ENCODE measurements at regions not wholly inside any gene's neighbourhood (a gene's known extent, or its start where the extent isn't known, plus 50 kb on each side); places are given as distances from the start of the nearest gene placed in this dataset.

GRCh38 chr10:108582387-108582786 lies 1340.9 kb downstream of the XPNPEP1 start:
- Histone ChIP-seq H3K9me3 (ENCODE audit: control insufficient read depth, insufficient read depth, low read length) (peaks cover 4% of the 10 kb centered on the region; the same call in 1 of the 2 replicates), H3K23ac (ENCODE audit: low read depth, low read length) (no peak overlapping the region), H2BK120ac (ENCODE audit: low read depth, low read length) (no peak overlapping the region), H3K18ac (ENCODE audit: low read depth, low read length) (no peak overlapping the region), H4K8ac (ENCODE audit: low read depth in 2 of 2, low read length in 2 of 2) (no peak overlapping the region), H3K27me3 (ENCODE audit: control insufficient read depth, insufficient read depth, low read length) (no peaks in the 10 kb centered on the region), H3K14ac (replicated peaks; ENCODE audit: low read depth, low read length) (no peak overlapping the region), H3K4me2 (ENCODE audit: low read depth, low read length) (no peak overlapping the region), H3K4me1 (ENCODE audit: control insufficient read depth, insufficient read depth, low read length) (no peaks in the 10 kb centered on the region), H3K27ac (ENCODE audit: insufficient read depth, low read length) (no peak overlapping the region), H3K4ac (ENCODE audit: low read depth, low read length) (no peak overlapping the region), H2AFZ (replicated peaks; ENCODE audit: low read length, poor library complexity) (no peak overlapping the region), H2BK15ac (ENCODE audit: low read depth, low read length) (no peak overlapping the region), H4K5ac (ENCODE audit: low read depth, low read length) (no peak overlapping the region), H2BK20ac (ENCODE audit: low read depth, low read length) (no peak overlapping the region), H3K9me1 (ENCODE audit: insufficient read depth, low read length) (no peaks in the 10 kb centered on the region), H2AK9ac (replicated peaks; ENCODE audit: low read depth, low read length, poor library complexity) (no peak overlapping the region), H3K4me3 (ENCODE audit: insufficient read depth, low read depth, low read length) (no peak overlapping the region), H4K91ac (ENCODE audit: insufficient read depth, low read depth, low read length) (no peak overlapping the region), H3K56ac (ENCODE audit: extremely low read depth, insufficient read depth, low read length) (no peak overlapping the region), H2BK5ac (ENCODE audit: low read depth, low read length, poor library complexity, severe bottlenecking) (no peak overlapping the region), H2AK5ac (ENCODE audit: low read depth, low read length) (no peak overlapping the region), H4K20me1 (ENCODE audit: insufficient read depth, low read length) (no peaks in the 10 kb centered on the region), H3K79me1 (ENCODE audit: low read depth in 1 of 2, low read length in 2 of 2) (no peaks in the 10 kb centered on the region), H3K9ac (ENCODE audit: low read depth, low read length) (no peak overlapping the region), H3K36me3 (ENCODE audit: control insufficient read depth, insufficient read depth, low read length) (no peaks in the 10 kb centered on the region)
- ATAC-seq (ENCODE audit: low read depth) (no peak), DNase-seq (no peak)
- POLR2A ChIA-PET (ENCODE audit: unreplicated experiment), result no interaction called here
- BruUV-seq (replicated peaks), result no TSS peak
- no CpG with 5 or more reads among the region's 3 CpGs for WGBS, 2 experiments (ENCODE audit: extremely low coverage in 2 of 2, insufficient read length in 1 of 2)
- CTCF ChIA-PET, result no interaction called here
- intact Hi-C loops (cut with micrococcal nuclease) (no loop called here), dilution Hi-C loops (cut with HindIII; ENCODE audit: low sequenced_read_pairs, unreplicated experiment) (no loop called here), in situ Hi-C loops (cut with MboI; ENCODE audit: low sequenced_read_pairs) (no loop called here)
- no peak for TF ChIP-seq NFE2L2 (IDR thresholded peaks at IDR 0.05; ENCODE audit: low read depth, low read length)
- no peak for TF ChIP-seq RAD21 (IDR thresholded peaks at IDR 0.05; ENCODE audit: low read length)
- TF ChIP-seq CTCF (conservative IDR thresholded peaks at IDR 0.05; ENCODE audit: low read depth, low read length), result no peak
- no peak for TF ChIP-seq MAFK (IDR thresholded peaks at IDR 0.05; ENCODE audit: low read depth, low read length)
- no peak for TF ChIP-seq CEBPB (IDR thresholded peaks at IDR 0.05; ENCODE audit: low read depth, low read length)
- TF ChIP-seq SMC3 (IDR thresholded peaks at IDR 0.05; ENCODE audit: low read depth, low read length), result no peak
- no peak for TF ChIP-seq RFX5 (IDR thresholded peaks at IDR 0.05; ENCODE audit: low read depth, low read length)
- TF ChIP-seq POLR2A (IDR thresholded peaks at IDR 0.05; ENCODE audit: low read depth, low read length), result no peak
- TF ChIP-seq FOS (IDR thresholded peaks at IDR 0.05; ENCODE audit: low read depth, low read length), result no peak
- TF ChIP-seq MAZ (IDR thresholded peaks at IDR 0.05; ENCODE audit: borderline replicate concordance, low read depth, low read length), result no peak
- TF ChIP-seq CHD1 (IDR thresholded peaks at IDR 0.05; ENCODE audit: low read depth, low read length), result no peak
- TF ChIP-seq MXI1 (IDR thresholded peaks at IDR 0.05; ENCODE audit: borderline replicate concordance, low read depth, low read length), result no peak
- no peak for TF ChIP-seq ELK1 (IDR thresholded peaks at IDR 0.05; ENCODE audit: borderline replicate concordance, low read depth, low read length)
- no peak for TF ChIP-seq USF2 (IDR thresholded peaks at IDR 0.05; ENCODE audit: low read depth, low read length)
- TF ChIP-seq BHLHE40 (IDR thresholded peaks at IDR 0.05; ENCODE audit: low read depth, low read length), result no peak
- no peak for TF ChIP-seq RCOR1 (IDR thresholded peaks at IDR 0.05; ENCODE audit: insufficient replicate concordance, low read length)

Measured in IMR-90 (cell line).